Amniotic epithelial cell (primary cell): ENCODE measurements at regions not wholly inside any gene's neighbourhood (a gene's known extent, or its start where the extent isn't known, plus 50 kb on each side); places are given as distances from the start of the nearest gene placed in this dataset.
"Not testable (repeated sequence)": the region's sequence is repeated elsewhere in the genome, so short reads cannot be mapped to it uniquely, and the experiment has no call there.

Experiments used
- DNase-seq: peaks from one replicate; pipeline ENCODE4 v3.0.0-alpha.2; 2010; ENCODE audit warnings: low read depth

GRCh38 chr3:20637729-20638128 lies 451.7 kb upstream of the SGO1 start:
- DNase-seq = no peak

GRCh38 chr3:20622304-20622703 lies 436.3 kb upstream of the SGO1 start:
- peak; percentile 51 for DNase-seq

GRCh38 chr3:20618621-20619020 lies 432.6 kb upstream of the SGO1 start:
- DNase-seq = not testable (repeated sequence)

GRCh38 chr3:20618181-20618580 lies 432.2 kb upstream of the SGO1 start:
- DNase-seq = not testable (repeated sequence)

- not testable (repeated sequence) for DNase-seq
These were observed 430.0 kb upstream of the SGO1 start for GRCh38 chr3:20615982-20616381.

- DNase-seq = peak; percentile 3
These were observed 422.2 kb upstream of the SGO1 start for GRCh38 chr3:20608054-20608738.

GRCh38 chr3:20604659-20605058 lies 418.7 kb upstream of the SGO1 start:
- DNase-seq = no peak

GRCh38 chr3:20589275-20589674 lies 403.3 kb upstream of the SGO1 start:
- no peak for DNase-seq

GRCh38 chr3:20588781-20589180 lies 402.8 kb upstream of the SGO1 start:
- DNase-seq = no peak

GRCh38 chr3:20583648-20584047 lies 397.6 kb upstream of the SGO1 start:
- no peak for DNase-seq

GRCh38 chr3:20576228-20576627 lies 390.2 kb upstream of the SGO1 start:
- no peak for DNase-seq

- DNase-seq = peak; percentile 89
These were observed 389.1 kb upstream of the SGO1 start for GRCh38 chr3:20575146-20575545.

- peak; percentile 94 for DNase-seq
These were observed 388.7 kb upstream of the SGO1 start for GRCh38 chr3:20574746-20575145.

- DNase-seq = peak; percentile 97
These were observed 387.2 kb upstream of the SGO1 start for GRCh38 chr3:20573175-20573574.

- peak; percentile 21 for DNase-seq
These were observed 386.5 kb upstream of the SGO1 start for GRCh38 chr3:20572473-20572872.

- peak; percentile 38 for DNase-seq
These were observed 383.3 kb upstream of the SGO1 start for GRCh38 chr3:20569310-20569709.

- no peak for DNase-seq
These were observed 379.0 kb upstream of the SGO1 start for GRCh38 chr3:20564966-20565365.

- DNase-seq = no peak
These were observed 378.0 kb upstream of the SGO1 start for GRCh38 chr3:20563985-20564384.

GRCh38 chr3:20563251-20563650 lies 377.2 kb upstream of the SGO1 start:
- DNase-seq = peak; percentile 46

GRCh38 chr3:20561166-20561565 lies 375.2 kb upstream of the SGO1 start:
- DNase-seq = no peak

- not testable (repeated sequence) for DNase-seq
These were observed 374.4 kb upstream of the SGO1 start for GRCh38 chr3:20560446-20560845.

GRCh38 chr3:20558161-20558560 lies 372.2 kb upstream of the SGO1 start:
- no peak for DNase-seq

- DNase-seq = no peak
These were observed 370.7 kb upstream of the SGO1 start for GRCh38 chr3:20556661-20557060.

GRCh38 chr3:20552605-20553275 lies 366.7 kb upstream of the SGO1 start:
- DNase-seq = no peak
